A673 (cell line): ENCODE measurements at regions not wholly inside any gene's neighbourhood (a gene's known extent, or its start where the extent isn't known, plus 50 kb on each side); places are given as distances from the start of the nearest gene placed in this dataset.

Source experiments
- BruUV-seq: library from RNA; stranded (reverse); fragments of 400-500 nt; replicated peaks from 2 replicates; lab custom pipeline; 2021; lab: Mats Ljungman, UMichigan
- CTCF ChIA-PET: fragments of 300-600 bp; sonication (Branson Sonifier 250); formaldehyde crosslinking; loops from one replicate; lab custom pipeline; 2022; ENCODE audit warnings: antibody characterized with exemption; lab: Charles Lee
- POLR2A ChIA-PET: fragments of 300-600 bp; sonication (Branson Sonifier 250); formaldehyde crosslinking; loops from one replicate; lab custom pipeline; 2022; ENCODE audit warnings: antibody characterized with exemption; ENCODE audit not compliant: low non-redundant PET; lab: Charles Lee
- DNase-seq: peaks from one replicate; pipeline ENCODE4 v3.0.0-alpha.2; 2015; ENCODE audit warnings: low spot score
- H3K27ac ChIP-seq: fragments of 200-600 bp; sonication (generic); 2 replicates; pipeline ENCODE4 v1.5.1; 2016; ENCODE audit warnings: mixed run types, low read depth, mild to moderate bottlenecking, mixed read lengths, antibody characterized with exemption, low read length; ENCODE audit not compliant: poor library complexity, severe bottlenecking
- H3K27me3 ChIP-seq: fragments of 200-600 bp; sonication (generic); replicated peaks from 2 replicates; pipeline ENCODE4 v1.6.1; 2017; ENCODE audit warnings: mixed run types, low read depth, mild to moderate bottlenecking, mixed read lengths, antibody characterized with exemption, low read length; ENCODE audit not compliant: insufficient read depth, poor library complexity
- H3K36me3 ChIP-seq: fragments of 200-600 bp; sonication (generic); 2 replicates; pipeline ENCODE4 v1.6.1; 2016; ENCODE audit warnings: mixed run types, mild to moderate bottlenecking, mixed read lengths, antibody characterized with exemption, low read length; ENCODE audit not compliant: insufficient read depth, poor library complexity, severe bottlenecking
- H3K4me1 ChIP-seq: fragments of 200-600 bp; sonication (generic); 2 replicates; pipeline ENCODE4 v1.6.1; 2017; ENCODE audit warnings: mixed run types, mild to moderate bottlenecking, mixed read lengths, antibody characterized with exemption, low read length; ENCODE audit not compliant: insufficient read depth, poor library complexity, severe bottlenecking
- H3K4me3 ChIP-seq: fragments of 200-600 bp; sonication (generic); 2 replicates; pipeline ENCODE4 v1.5.1; 2016; ENCODE audit warnings: low read depth, mixed run types, mild to moderate bottlenecking, mixed read lengths, low read length; ENCODE audit not compliant: poor library complexity, severe bottlenecking
- H3K9me3 ChIP-seq: fragments of 200-600 bp; sonication (generic); 2 replicates; pipeline ENCODE4 v1.6.1; 2016; ENCODE audit warnings: mixed run types, low read depth, mild to moderate bottlenecking, mixed read lengths, antibody characterized with exemption, low read length; ENCODE audit not compliant: poor library complexity, severe bottlenecking
- CTCF ChIP-seq: fragments of 300-800, 200-600 bp; sonication (generic); conservative IDR thresholded peaks from 2 replicates; pipeline ENCODE4 v1.5.1; 2017; ENCODE audit warnings: low read depth, mild to moderate bottlenecking, antibody characterized with exemption, low read length, moderate library complexity, mixed read lengths
- EZH2 ChIP-seq: fragments of 200-600 bp; sonication (generic); IDR thresholded peaks from 2 replicates; pipeline ENCODE4 v1.6.1; 2017; ENCODE audit warnings: borderline replicate concordance, low read depth, mild to moderate bottlenecking, mixed read lengths, antibody characterized with exemption, low read length; ENCODE audit not compliant: poor library complexity, severe bottlenecking
- intact Hi-C: fragments of 100-400 bp; cut with micrococcal nuclease; formaldehyde crosslinking; loops from one replicate; pipeline ENCODE4 v1.10.0; 2022; ENCODE audit not compliant: unreplicated experiment

GRCh38 chr4:135538698-135539097 lies 1337.1 kb upstream of the PABPC4L start:
- H3K27ac ChIP-seq = no peak overlapping the region
- H3K36me3 ChIP-seq = no peaks in the 10 kb centered on the region
- no peak for DNase-seq
- intact Hi-C loops = no loop called here
- H3K27me3 ChIP-seq = no peaks in the 10 kb centered on the region
- BruUV-seq = no TSS peak
- ChIA-PET CTCF (no interaction called here), POLR2A (no interaction called here)
- TF ChIP-seq EZH2 = no peak
- no peak for TF ChIP-seq CTCF
- no peaks in the 10 kb centered on the region for H3K4me1 ChIP-seq
- H3K9me3 ChIP-seq = no peaks in the 10 kb centered on the region
- H3K4me3 ChIP-seq = no peak overlapping the region

GRCh38 chr4:135533053-135533452 lies 1331.5 kb upstream of the PABPC4L start:
- no peaks in the 10 kb centered on the region for H3K9me3 ChIP-seq
- ChIA-PET CTCF (no interaction called here), POLR2A (no interaction called here)
- no TSS peak for BruUV-seq
- H3K4me1 ChIP-seq = no peaks in the 10 kb centered on the region
- intact Hi-C loops = no loop called here
- no peak overlapping the region for H3K27ac ChIP-seq
- TF ChIP-seq EZH2 (no peak), CTCF (no peak)
- no peak overlapping the region for H3K4me3 ChIP-seq
- no peaks in the 10 kb centered on the region for H3K27me3 ChIP-seq
- H3K36me3 ChIP-seq = no peaks in the 10 kb centered on the region
- DNase-seq = no peak

GRCh38 chr4:135532132-135532531 lies 1330.5 kb upstream of the PABPC4L start:
- TF ChIP-seq CTCF (no peak), EZH2 (no peak)
- Histone ChIP-seq H3K4me3 (no peak overlapping the region), H3K9me3 (no peaks in the 10 kb centered on the region), H3K27ac (no peak overlapping the region), H3K27me3 (no peaks in the 10 kb centered on the region), H3K4me1 (no peaks in the 10 kb centered on the region), H3K36me3 (no peaks in the 10 kb centered on the region)
- POLR2A ChIA-PET = no interaction called here
- intact Hi-C loops = no loop called here
- BruUV-seq = no TSS peak
- CTCF ChIA-PET = no interaction called here
- DNase-seq = no peak
